ENCODE measurements at regions not wholly inside any gene's neighbourhood (a gene's known extent, or its start where the extent isn't known, plus 50 kb on each side); places are given as distances from the start of the nearest gene placed in this dataset.
A peak's percentile ranks its signal among the peaks of the same experiment; 100 is the strongest.

DNA sequence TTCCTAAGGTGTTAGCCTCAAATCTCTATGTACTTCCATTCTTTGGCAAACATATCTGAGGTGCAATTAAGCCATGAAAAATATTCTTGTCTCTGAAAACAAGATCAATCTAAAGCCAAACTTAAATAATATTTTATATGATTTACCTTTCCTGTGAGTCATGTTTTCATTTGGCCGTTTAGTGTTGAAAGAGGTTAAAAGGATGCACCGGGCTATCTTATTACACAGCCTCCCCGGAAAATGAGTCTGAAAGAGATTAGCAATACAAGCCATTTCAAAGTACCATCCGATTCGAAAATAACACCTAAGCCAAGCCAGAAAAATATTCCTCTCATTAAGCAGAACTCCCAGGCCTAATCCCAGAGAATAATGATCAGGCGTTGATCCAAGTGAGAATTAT, 161.5 kb upstream of the EPHA5 start:
- peak; percentile 12 for DNase-seq

- DNase-seq = no peak
Measured at GRCh38 chr4:65825116-65825753, 154.9 kb upstream of the EPHA5 start.

DNA sequence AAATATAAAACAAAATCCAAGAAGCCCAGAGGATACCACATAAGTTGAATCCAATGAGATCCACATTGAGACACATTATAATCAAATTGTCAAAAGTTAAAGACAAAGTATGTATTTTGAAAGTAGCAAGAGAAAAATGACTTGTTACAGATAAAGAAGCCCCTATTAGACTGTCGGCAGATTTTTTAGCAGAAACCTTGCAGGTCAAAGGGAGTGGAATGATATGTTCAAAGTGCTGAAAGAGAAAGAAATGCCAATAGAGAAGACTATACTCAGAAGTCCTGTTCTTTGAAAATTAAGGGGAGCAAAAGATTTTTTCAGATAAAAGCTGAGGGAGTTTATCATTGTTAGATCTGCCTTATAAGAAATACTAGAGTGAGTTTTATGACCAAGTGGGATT, 148.9 kb upstream of the EPHA5 start:
- DNase-seq = no peak

DNA sequence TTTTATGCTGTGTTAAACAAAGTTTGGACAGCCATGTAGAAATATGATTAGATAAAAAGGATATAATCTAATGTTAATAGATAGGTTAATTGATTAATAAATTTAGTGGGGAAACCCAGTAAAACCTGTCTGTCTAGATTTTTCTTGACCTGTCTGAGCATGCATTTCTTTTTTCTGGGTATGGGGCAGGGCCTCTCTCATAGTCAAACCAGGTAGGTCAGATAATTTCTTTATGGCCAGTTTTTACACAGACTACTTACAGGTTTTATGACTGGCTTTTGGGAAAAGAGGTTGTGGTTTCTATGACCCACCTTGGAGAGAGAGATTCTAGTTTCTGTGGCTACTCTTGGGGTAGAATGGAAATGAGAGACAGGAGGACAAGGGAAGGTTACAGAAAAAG, 135.6 kb upstream of the EPHA5 start:
- DNase-seq = no peak

GRCh38 chr4:65799513-65799912, 129.2 kb upstream of the EPHA5 start:
- no peak for DNase-seq

DNA sequence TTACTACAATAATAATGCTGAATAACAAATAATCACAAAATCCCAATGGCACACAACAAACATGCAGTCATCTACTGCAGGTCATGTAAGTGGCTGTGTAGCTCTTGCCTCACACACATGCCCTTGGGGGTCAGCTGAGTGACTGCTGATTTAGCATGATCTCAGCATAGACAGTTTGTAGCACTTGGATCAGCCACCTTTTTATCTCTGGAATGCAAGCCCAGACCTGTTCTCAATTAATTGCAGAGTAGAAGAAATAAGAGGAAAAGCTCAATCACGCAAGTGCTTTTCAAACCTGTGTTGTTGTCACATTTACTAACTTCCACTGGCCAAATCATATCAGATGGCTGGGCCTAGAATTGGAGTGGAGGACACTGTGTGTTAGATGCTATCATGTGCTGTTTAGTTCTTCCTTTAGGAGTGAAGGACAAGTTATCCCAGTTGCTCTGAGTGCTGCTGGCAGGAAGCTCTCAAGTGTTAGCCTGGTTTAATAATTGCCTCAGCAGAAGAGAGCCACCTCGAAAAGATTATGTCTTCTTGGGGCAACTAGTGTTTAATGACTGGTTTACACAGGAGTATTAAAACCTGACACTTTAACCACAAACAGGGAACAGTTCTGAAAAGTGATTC, 128.3 kb upstream of the EPHA5 start:
- DNase-seq = no peak

- no peak for DNase-seq
Measured at GRCh38 chr4:65791812-65792308, 121.6 kb upstream of the EPHA5 start.

GRCh38 chr4:65791111-65791811, 121.0 kb upstream of the EPHA5 start:
- no peak for DNase-seq

DNA sequence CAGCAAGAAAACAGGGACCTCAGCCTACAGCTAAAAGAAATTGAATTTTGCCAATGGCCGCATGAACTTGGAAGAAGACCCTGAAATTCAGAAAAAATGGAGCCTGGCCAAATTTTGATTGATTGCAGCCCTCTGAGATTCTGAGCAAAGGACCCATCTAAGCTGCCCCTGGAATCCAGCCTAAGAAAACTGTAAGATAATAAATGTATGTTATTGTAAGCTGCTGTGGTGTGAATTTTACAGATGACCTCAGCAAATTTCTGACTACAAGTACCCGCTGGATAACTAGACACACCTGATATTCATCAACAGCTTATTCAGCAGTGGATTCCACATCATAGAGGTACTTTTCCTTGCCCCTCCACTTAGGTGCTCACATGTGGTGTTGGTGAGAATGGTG, 119.5 kb upstream of the EPHA5 start:
- DNase-seq = peak; percentile 84

- no peak for DNase-seq
Measured at GRCh38 chr4:65789341-65789740, 119.1 kb upstream of the EPHA5 start.

DNA sequence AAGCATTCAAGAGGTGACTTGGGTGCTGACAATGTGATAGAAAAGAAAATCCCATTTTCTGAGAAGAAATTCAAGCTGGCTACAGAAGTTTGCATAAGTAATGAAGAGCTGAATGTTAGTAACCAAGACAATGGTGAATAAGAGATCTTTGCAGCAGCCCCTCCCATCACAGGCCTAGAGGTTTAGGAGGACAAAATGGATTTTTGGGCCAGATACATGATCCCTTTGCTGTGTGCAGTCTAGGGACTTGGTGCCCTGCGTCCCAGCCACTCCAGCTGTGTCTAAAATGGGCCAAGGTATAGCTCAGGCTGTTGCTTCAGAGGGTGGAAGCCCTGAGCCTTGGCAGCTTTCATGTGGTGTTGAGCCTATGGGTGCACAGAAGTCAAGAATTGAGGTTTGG, 107.0 kb upstream of the EPHA5 start:
- no peak for DNase-seq

- DNase-seq = no peak
Measured at GRCh38 chr4:65773636-65774035, 103.3 kb upstream of the EPHA5 start.

GRCh38 chr4:65747386-65747785, 77.1 kb upstream of the EPHA5 start:
- no peak for DNase-seq

DNA sequence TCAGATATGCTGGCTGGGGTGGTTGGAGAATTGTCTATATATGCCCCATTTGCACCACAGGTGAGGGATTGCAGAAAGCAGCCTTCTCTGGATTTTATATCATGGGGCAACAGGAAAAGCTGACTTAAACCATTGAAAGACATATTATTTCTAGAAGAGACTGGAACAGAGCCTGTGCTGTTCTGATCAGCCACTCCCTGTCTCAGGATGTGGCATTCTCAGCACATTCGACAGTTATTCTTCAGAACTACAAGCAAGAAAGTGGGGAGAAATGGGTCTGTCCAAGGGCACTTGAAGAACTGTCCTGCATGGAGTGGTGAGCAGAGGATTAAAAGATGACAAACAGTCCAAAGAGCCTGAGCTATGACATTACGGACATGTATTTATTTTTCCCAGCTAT, 67.8 kb upstream of the EPHA5 start:
- DNase-seq = no peak

DNA sequence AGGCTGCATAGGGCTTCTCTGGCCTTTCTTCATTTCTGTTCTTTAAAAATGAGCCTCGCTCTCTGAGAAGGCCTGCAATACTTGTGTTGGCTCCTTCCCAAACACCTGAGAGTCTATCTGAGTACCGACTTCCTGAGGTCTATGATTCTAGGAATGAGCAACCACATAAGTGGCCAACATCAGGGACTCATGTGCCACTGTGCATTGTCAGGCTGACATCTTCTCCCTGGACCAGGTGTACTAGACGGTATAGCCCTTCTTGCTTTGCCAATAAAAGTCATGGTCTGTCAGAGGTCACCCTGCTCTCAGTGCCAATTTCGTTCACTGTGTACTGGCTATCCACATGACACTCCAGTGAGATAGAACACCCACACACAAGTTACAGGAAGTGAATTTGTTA, 67.4 kb upstream of the EPHA5 start:
- DNase-seq = no peak

GRCh38 chr4:65724973-65725372, 54.7 kb upstream of the EPHA5 start:
- DNase-seq = no peak
